HG02973 (cell line): ENCODE measurements at regions not wholly inside any gene's neighbourhood (a gene's known extent, or its start where the extent isn't known, plus 50 kb on each side); places are given as distances from the start of the nearest gene placed in this dataset.

ENCODE experiments used
- ATAC-seq: cut with Tn5 transposase; IDR thresholded peaks from one replicate; pipeline ENCODE4 v1.9.1; 2021; ENCODE audit warnings: moderate library complexity; ENCODE audit not compliant: unreplicated experiment

DNA sequence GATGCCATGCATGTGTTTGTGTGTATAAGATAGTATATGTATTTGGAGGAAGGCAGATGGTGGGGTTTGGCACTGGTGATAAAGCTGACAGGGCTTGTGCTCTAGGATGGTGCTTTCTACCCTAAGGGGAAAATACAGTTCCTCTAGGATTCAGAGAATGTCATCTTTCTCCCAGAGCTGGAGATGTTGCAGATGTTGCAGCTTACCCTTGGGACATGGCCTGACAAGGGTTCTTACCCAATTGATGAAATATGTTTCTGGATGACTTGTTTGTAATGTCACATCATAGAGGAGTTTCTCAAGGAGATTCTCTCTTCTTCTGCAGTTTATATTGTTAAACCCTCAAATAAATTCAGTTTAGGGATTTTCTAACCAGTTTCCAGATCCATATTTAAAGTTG is 52.5 kb upstream of the PITX2 start:
- no peak for ATAC-seq

- ATAC-seq, result no peak
Observed at GRCh38 chr4:110676241-110676640, 53.4 kb upstream of the PITX2 start.

GRCh38 chr4:110678517-110679227 is 55.8 kb upstream of the PITX2 start:
- ATAC-seq, result no peak

- no peak for ATAC-seq
Observed at GRCh38 chr4:110680265-110680664, 57.4 kb upstream of the PITX2 start.

DNA sequence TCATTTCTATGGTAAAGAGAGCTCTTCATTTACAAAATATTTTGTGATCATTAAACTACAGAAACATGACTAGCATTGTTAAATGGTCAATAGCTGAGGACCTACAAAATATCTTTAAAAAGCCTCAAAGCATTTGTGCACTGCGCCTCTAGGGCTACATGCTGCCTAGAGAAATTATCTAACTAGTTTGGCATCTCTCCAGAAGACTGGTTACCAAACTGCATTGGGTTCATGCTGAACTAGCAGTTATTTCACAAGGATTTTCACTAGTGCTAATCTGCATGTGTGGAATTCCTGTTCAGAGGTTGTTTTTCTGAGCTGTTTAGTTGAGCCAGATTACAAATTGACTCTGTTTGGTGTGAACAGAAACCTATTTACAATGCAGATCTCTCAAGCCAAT is 58.5 kb upstream of the PITX2 start:
- ATAC-seq, result no peak

DNA sequence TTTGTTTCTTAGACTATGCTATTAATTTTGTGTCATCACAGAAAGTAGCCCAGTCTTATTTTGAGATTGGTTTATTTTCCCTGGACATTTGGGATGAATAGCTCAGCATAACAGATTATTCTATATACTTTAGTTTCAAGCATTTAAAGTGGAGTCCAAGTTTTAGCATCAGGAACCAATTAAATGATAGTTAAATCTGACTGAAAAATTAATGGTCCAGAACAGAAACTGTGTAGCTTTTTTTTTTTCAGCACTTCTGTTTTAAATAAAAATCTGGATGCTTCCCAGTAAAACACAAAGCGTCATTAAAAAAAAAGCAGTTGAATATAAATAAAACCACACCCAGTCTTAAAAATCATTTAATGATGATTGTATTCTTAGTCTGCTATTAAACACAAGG is 59.4 kb upstream of the PITX2 start:
- ATAC-seq, result no peak

DNA sequence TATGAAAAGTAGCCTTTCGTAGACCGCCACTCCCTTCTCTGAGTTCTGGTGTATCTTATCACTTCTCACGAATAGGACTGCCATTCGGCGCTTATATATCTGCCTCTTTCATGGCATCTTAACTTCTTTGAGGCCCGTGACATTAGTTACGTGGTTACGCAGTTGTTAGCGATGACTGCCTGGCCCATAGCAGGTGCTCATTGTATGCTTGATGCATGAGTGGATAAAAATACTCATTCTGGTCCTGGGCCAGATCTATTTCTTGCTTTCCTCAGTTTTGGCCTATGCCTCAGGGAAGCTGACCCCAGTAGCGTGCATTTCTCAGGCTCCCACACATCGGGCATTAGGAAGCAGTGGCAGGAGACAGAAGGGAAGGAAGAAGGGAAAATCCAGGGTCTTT is 60.7 kb upstream of the PITX2 start:
- ATAC-seq, result no peak

- ATAC-seq, result no peak
Observed at GRCh38 chr4:110702326-110702725, 79.4 kb upstream of the PITX2 start.

DNA sequence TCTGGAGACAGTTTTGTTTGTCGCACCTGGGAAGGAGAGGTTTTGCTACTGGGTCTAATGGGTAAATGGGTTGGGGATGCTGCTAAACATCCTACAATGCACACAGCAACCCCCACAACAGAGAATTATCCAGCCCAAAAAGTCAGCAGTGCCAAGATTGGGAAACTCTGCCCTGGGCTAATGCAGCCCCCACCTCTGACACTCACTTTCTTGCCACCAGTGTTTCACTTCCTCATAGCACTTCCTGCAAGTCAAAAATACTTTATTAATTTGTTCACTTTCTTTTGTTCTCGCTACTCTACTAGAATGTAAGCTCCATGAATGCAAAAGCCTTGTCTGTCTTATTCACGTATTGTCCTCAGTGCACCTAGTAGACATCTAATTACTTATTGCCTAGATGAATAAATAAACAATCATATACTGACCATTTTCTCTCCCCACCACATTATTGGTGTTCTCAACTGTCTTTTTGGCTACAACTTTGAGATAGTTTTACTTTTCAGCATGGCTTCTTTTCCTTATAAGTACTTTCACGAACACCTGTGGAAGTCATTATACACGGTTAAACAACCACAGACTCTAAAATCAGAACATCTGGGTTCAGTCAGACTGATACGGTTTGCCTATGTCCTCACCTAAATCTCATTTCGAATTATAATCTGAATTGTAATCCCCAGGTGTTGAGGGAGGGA is 82.0 kb upstream of the PITX2 start:
- ATAC-seq, result peak; percentile 81

DNA sequence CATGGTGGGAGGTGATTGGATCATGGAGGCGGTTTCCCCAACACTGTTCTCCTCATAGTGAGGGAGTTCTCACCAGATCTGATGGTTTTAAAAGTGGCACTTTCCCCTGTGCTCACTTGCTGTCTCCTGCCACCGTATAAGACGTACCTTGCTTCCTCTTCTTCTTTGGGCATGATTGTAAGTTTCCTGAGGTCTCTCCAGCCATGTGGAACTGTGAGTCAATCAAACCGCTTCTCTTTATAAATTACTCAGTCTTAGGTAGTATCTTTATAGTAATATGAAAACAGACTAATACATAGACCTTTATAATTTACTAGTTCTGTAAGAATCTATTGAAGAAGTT is 82.5 kb upstream of the PITX2 start:
- ATAC-seq, result peak; percentile 38

- no peak for ATAC-seq
Observed at GRCh38 chr4:110710070-110710469, 87.2 kb upstream of the PITX2 start.

DNA sequence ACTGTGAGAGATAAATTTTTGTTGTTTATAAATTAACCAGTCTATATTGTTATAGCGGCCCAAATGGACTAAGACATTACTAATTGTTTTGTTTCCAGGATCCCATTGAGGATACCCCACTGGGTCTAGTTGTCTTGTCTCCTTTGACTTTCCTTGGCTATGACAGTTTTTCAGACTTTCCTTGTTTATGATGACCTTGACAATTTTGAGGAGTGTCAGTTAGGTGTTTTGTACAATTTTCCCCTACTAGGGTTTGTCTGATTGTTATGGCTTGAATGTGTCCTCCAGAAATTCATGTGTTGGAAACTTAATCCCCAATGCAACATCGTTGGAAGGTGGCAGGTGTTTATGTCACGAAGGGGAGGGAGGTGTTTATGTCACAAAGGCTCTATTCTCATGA is 89.6 kb upstream of the PITX2 start:
- ATAC-seq, result no peak

DNA sequence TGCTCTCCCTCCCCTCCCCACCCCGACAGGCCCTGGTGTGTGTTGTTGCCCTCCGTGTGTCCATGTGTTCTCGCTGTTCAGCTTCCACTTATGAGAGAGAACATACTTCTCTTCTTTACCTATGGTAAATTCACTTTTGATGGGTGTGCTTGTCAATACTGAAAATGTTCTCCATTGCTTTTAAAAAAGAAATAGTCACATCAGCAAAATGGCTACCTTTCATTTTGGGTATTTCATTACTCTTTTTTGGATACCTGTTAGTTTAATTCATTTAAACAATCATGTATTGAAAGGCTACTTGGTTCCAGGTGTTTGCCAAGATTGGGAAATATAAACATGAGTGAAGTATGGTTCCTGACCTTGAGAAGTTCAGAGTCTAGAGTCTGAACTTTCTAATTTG is 107.4 kb upstream of the PITX2 start:
- no peak for ATAC-seq

- ATAC-seq, result no peak
Observed at GRCh38 chr4:110733901-110734300, 111.0 kb upstream of the PITX2 start.

DNA sequence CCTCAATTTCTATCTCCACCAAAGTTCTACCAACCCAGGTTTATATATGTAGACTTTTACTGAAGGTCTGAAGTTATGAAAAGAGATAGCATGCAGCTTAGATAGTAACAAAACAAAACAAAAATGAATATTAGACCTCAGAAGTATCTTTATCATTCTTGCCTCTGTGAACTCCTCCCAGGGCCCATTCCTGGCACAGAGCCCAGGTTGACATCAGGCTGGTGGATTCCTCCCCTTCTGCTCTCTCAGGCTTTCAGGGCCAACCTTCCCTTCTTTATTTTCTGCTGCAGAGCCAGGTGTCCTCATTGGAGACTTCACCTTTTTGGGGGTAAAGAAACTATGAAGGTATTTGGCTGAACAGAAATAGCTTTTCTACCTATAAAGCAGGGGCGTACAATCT is 112.8 kb upstream of the PITX2 start:
- no peak for ATAC-seq

DNA sequence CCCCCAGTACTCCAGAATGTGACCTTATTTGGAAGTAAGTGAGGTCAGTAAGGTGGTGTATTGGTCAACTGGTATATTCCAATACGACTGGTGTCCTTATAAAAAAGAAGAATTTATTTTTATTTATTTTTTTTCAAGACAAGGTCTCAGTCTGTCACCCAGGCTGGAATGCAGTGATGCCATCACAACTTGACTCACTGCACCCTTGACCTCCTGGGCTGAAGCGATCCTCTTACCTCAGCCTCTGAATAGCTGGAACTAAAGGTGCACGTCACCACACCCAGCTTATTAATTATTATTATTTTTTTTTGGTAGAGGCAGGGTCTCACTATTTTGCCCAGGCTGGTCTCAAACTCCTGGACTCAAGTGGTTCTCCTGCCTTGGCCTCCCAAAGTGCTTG is 115.1 kb upstream of the PITX2 start:
- no peak for ATAC-seq

- ATAC-seq, result no peak
Observed at GRCh38 chr4:110742143-110742542, 119.3 kb upstream of the PITX2 start.

GRCh38 chr4:110748071-110748470 is 125.2 kb upstream of the PITX2 start:
- ATAC-seq, result no peak

- ATAC-seq, result no peak
Observed at GRCh38 chr4:110751183-110751582, 128.3 kb upstream of the PITX2 start.

- ATAC-seq, result no peak
Observed at GRCh38 chr4:110751986-110752385, 129.1 kb upstream of the PITX2 start.

GRCh38 chr4:110753466-110753865 is 130.6 kb upstream of the PITX2 start:
- ATAC-seq, result no peak

DNA sequence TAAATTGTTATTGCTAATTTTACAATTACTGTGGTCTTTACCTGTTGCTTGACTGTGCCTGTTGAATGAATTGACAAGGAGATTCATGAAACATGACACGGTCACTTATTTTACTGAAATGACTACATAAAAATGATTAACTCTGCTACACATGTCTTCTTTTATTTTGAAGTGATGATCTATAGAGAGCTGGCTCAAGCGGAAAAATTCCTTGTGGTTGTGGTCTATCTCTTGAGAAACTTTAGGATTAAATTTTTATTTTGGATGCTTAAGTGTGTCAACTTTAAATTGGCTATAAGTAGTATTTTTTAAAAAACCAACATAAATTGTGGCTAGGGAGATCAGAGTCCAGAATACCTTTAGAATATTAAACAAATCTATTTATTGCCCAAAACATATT is 131.8 kb upstream of the PITX2 start:
- ATAC-seq, result no peak

DNA sequence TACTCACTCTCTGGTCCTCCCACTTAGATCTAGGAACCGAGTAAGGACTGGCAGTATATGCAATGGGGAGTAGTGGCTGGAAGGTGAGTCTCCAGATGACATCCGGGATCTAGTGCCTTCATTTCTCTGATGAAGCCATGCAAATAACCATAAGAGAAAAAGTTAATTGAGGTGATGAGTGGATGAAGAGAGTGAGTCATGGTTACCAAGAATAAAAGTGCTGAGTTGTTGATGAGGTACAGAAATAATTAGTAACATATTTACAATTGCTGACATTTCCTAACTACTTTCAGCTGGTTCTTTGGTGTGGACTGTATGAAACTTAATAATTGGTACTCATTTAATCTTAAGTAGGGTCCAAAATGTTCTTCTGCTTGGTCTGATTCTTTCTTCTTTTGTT is 146.7 kb upstream of the PITX2 start:
- no peak for ATAC-seq
